ENCODE measurements at regions not wholly inside any gene's neighbourhood (a gene's known extent, or its start where the extent isn't known, plus 50 kb on each side); places are given as distances from the start of the nearest gene placed in this dataset.

DNA sequence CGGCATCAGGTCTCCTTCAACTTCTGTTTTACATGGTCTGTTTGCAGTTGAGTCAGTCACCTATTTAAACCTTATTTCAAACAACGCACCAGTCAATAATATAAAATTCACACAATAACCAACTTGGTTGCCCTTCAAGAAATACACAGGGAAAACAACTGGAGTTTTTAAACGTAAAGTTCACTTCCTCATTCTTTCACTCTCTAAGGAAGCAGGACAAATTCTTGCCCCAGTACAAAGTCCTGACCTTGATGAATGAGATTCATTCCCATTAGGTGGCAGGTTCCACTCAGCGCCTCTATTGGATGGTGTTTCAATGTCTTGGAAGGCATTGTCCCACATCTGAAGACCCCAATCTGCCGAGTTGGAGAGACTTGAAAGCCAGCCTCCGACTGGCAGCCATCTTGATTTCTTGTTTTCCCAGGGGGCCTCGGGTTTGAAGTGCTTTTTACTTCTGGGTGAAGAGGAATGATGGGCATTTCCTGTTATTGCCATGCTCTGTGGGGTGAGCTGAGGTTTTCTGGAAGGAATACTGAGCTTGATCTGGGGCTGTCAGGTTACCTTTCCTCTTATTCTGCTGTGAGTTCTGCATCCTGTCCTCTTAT, 105.0 kb downstream of the ACER2 start:
- TF ChIP-seq POLR2AphosphoS5 (IDR thresholded peaks at IDR 0.05; ENCODE audit: low read depth, low read length) = no peak
- TF ChIP-seq POLR2A (IDR thresholded peaks at IDR 0.05; ENCODE audit: low read depth, low read length) = no peak
- no peak for TF ChIP-seq TAF1 (IDR thresholded peaks at IDR 0.05; ENCODE audit: borderline replicate concordance, low read depth, low read length)
